GM18505 (cell line): ENCODE measurements at regions not wholly inside any gene's neighbourhood (a gene's known extent, or its start where the extent isn't known, plus 50 kb on each side); places are given as distances from the start of the nearest gene placed in this dataset.
A peak's percentile ranks its signal among the peaks of the same experiment; 100 is the strongest.

Experiments used
- ATAC-seq: cut with Tn5 transposase; IDR thresholded peaks from one replicate; pipeline ENCODE4 v1.9.1; 2021; ENCODE audit not compliant: unreplicated experiment
- POLR2A ChIP-seq: IDR thresholded peaks from 4 replicates; pipeline ENCODE4 v1.6.1; 2011; ENCODE audit warnings: borderline replicate concordance; ENCODE audit not compliant: insufficient read depth, insufficient read length; ENCODE audit errors: extremely low read depth

GRCh38 chr5:84637662-84638375 lies 253.1 kb upstream of the EDIL3 start:
- no peak for ATAC-seq
- no peak for TF ChIP-seq POLR2A

- no peak for ATAC-seq
- TF ChIP-seq POLR2A: no peak
Measured at GRCh38 chr5:84635235-84636055, 250.8 kb upstream of the EDIL3 start.

GRCh38 chr5:84634256-84634655 lies 249.6 kb upstream of the EDIL3 start:
- no peak for TF ChIP-seq POLR2A
- no peak for ATAC-seq

- no peak for TF ChIP-seq POLR2A
- ATAC-seq: no peak
Measured at GRCh38 chr5:84632418-84632817, 247.7 kb upstream of the EDIL3 start.

GRCh38 chr5:84628918-84629317 lies 244.2 kb upstream of the EDIL3 start:
- ATAC-seq: no peak
- no peak for TF ChIP-seq POLR2A

GRCh38 chr5:84623019-84623418 lies 238.3 kb upstream of the EDIL3 start:
- peak; percentile 57 for ATAC-seq
- TF ChIP-seq POLR2A: no peak

- no peak for ATAC-seq
- no peak for TF ChIP-seq POLR2A
Measured at GRCh38 chr5:84622461-84622860, 237.8 kb upstream of the EDIL3 start.

GRCh38 chr5:84618262-84618661 lies 233.6 kb upstream of the EDIL3 start:
- ATAC-seq: peak; percentile 50
- TF ChIP-seq POLR2A: no peak

- no peak for TF ChIP-seq POLR2A
- ATAC-seq: no peak
Measured at GRCh38 chr5:84614906-84615305, 230.2 kb upstream of the EDIL3 start.

GRCh38 chr5:84606784-84607183 lies 222.1 kb upstream of the EDIL3 start:
- TF ChIP-seq POLR2A: no peak
- no peak for ATAC-seq

GRCh38 chr5:84605241-84605640 lies 220.6 kb upstream of the EDIL3 start:
- no peak for TF ChIP-seq POLR2A
- ATAC-seq: no peak

- no peak for TF ChIP-seq POLR2A
- ATAC-seq: no peak
Measured at GRCh38 chr5:84603568-84604185, 219.0 kb upstream of the EDIL3 start.

GRCh38 chr5:84602371-84602771 lies 217.7 kb upstream of the EDIL3 start:
- no peak for ATAC-seq
- TF ChIP-seq POLR2A: no peak

GRCh38 chr5:84599964-84600363 lies 215.3 kb upstream of the EDIL3 start:
- no peak for TF ChIP-seq POLR2A

More at GRCh38 chr5:84599964-84600363, 215.3 kb upstream of the EDIL3 start:
- ATAC-seq: no peak
